ENCODE measurements at regions not wholly inside any gene's neighbourhood (a gene's known extent, or its start where the extent isn't known, plus 50 kb on each side); places are given as distances from the start of the nearest gene placed in this dataset.

GRCh38 chr14:42517806-42518500, 911.3 kb downstream of the LRFN5 start:
- TF ChIP-seq, protein P1, sequence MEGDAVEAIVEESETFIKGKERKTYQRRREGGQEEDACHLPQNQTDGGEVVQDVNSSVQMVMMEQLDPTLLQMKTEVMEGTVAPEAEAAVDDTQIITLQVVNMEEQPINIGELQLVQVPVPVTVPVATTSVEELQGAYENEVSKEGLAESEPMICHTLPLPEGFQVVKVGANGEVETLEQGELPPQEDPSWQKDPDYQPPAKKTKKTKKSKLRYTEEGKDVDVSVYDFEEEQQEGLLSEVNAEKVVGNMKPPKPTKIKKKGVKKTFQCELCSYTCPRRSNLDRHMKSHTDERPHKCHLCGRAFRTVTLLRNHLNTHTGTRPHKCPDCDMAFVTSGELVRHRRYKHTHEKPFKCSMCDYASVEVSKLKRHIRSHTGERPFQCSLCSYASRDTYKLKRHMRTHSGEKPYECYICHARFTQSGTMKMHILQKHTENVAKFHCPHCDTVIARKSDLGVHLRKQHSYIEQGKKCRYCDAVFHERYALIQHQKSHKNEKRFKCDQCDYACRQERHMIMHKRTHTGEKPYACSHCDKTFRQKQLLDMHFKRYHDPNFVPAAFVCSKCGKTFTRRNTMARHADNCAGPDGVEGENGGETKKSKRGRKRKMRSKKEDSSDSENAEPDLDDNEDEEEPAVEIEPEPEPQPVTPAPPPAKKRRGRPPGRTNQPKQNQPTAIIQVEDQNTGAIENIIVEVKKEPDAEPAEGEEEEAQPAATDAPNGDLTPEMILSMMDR (IDR thresholded peaks at IDR 0.05): no peak
- TF ChIP-seq POLR2A (IDR thresholded peaks at IDR 0.05): no peak
